ENCODE measurements at regions not wholly inside any gene's neighbourhood (a gene's known extent, or its start where the extent isn't known, plus 50 kb on each side); places are given as distances from the start of the nearest gene placed in this dataset.
"Not testable (repeated sequence)": the region's sequence is repeated elsewhere in the genome, so short reads cannot be mapped to it uniquely, and the experiment has no call there.

GRCh38 chr11:82194521-82194920 is 539.1 kb downstream of the FAM181B start:
- no peak for FAIRE-seq

- FAIRE-seq: no peak
These were observed 542.0 kb downstream of the FAM181B start for GRCh38 chr11:82191695-82192094.

GRCh38 chr11:82185925-82186324 is 547.7 kb downstream of the FAM181B start:
- FAIRE-seq: no peak

GRCh38 chr11:82184966-82185365 is 548.7 kb downstream of the FAM181B start:
- no peak for FAIRE-seq

DNA sequence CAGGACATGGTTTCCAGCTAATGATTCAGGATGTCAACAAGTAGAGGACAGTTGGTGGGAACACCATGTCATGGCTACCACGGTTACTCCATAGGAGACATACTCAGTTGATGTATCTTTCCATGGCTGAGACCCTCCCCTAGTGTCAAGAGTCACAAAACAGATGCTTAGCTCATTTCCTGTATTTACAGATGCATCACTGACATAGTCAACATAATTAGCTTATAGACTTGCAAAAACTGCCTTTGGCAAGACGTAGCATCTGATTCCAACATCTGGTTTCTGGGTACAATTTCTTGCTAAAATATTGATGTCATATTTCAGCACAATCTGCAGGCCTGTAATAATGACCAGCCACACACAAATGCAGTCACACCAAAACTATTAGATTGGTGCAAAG is 550.3 kb downstream of the FAM181B start:
- no peak for FAIRE-seq

- not testable (repeated sequence) for FAIRE-seq
These were observed 551.0 kb downstream of the FAM181B start for GRCh38 chr11:82182697-82183096.

DNA sequence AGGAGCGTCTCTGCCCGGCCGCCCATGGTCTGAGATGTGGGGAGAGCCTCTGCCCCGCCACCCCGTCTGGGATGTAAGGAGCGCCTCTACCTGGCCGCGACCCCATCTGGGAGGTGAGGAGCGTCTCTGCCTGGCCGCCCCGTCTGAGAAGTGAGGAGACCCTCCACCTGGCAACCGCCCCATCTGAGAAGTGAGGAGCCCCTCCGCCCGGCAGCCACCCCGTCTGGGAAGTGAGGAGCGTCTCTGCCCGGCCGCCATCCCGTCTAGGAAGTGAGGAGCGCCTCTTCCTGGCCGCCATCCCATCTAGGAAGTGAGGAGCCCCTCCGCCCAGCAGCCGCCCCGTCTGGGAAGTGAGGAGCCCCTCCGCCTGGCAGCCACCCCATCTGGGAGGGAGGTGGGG is 551.9 kb downstream of the FAM181B start:
- not testable (repeated sequence) for FAIRE-seq

GRCh38 chr11:82176945-82177344 is 556.7 kb downstream of the FAM181B start:
- FAIRE-seq: no peak

DNA sequence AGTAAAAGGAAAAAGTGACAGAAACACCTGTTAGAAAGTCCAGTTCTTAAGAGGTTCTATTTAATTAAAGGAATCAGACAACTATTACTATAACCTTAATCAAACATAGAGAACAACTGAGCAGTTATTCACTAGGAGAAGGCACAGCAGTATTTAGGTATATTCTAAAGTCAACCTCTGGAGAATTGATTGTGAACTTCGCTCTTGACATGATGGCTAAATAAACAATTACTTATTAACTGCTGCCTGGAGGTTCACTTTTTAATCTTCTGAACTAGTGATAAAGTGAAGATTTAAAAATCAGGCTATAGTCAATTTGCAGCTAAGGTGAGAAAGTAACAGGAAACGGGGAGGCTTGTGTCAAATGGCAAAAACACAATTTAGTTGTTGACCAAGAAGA is 557.3 kb downstream of the FAM181B start:
- no peak for FAIRE-seq

DNA sequence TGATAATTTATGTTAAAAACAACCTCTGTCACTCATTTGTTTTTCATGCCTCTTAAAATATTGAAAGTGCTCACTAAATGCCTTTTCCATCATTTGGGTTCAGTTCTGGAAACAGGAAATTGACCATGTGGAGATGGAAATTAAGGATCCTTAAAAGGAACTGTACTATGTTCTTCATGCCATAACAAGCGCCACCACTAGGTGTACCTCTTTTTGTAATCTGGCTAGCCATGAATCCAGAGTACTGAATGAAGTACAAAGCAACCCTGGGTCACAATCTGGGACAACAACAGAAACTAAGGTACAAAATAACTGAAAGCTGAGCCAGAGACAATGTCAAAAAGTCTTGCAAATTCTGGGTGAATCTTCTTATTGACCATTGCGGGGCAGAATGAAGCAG is 559.1 kb downstream of the FAM181B start:
- FAIRE-seq: no peak

DNA sequence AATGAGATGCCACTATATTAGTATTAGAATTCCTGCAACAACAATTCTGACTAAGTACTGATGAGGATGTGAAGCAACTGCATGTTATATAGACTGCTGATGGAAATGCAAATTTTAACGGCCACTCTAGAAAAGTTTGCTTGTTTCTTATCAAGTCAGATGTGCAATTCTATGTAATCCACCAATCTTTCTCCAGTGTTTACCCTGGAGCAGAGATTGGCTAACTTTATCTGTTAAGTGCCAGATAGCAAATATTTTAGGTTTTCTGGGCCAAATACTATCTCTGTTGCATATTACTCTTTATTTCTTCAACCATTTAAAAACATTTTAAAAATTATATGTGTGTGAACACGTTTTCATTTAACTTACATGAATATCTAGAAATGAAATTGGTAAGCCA is 586.9 kb downstream of the FAM181B start:
- FAIRE-seq: no peak

DNA sequence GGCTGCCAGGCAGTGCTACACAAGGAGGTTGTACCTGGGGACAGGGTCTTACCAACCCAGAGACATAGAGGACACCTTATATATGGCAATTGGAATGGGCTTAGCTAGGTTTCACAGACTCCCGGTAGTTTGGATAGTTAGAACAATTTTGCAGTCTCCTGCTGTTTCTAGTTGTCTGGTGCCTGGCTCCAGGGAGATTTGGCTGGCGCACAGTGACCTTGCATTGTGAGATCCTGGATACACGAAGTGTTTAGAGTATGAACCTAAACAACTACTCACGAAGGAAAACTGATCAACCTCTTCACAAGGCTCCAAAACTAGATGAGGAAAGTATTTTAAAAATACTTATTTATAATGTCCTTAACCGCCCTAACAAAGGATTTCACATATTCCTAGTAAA is 614.7 kb downstream of the FAM181B start:
- no peak for FAIRE-seq

DNA sequence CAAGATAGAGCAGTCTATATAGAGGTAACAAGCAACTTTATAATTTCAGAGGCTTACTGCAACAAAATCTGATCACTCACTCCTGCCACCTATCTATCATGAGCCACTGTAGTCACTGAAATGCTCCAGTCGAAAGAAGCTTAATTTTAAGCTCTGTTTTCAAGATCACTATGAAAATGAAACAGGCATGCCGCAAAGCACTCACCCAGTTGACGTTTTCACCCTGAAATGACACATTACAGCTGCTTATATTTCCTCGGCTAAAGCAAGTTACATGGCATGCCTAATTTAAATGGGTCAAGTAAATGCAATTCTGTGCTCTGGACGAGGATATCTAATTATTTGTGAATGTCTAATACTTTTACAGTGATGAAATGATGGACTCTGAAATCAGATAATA is 616.3 kb downstream of the FAM181B start:
- FAIRE-seq: no peak

DNA sequence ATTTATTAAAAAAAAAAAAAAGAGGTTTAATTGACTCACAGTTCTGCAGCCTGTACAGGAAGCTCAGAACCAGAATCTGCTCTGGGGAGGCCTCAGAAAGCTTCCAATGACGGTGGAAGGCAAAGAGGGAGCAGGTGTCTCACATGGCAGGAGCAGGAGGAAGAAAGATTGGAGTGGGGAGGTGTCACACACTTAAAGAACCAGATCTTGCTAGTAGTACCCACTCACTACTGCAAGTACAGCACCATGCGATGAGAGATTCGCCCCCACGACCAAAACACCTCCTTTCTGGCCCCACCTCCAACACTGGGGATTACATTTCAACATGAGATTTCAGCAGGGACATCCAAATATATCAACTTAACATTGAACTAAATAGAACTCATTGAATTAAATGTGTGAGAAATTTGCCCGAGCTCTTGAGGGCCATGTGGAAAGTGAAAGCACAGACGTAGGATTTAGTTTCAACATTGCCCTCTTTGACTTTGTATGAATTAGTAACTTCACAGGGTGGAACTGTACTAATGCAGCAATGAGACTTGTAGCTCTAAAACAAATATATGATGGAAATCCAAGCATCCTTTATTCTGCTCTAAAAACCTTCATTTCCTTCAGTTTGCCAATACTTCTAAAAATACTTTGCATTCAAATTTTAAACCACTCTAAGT is 628.2 kb downstream of the FAM181B start:
- no peak for FAIRE-seq

- FAIRE-seq: no peak
These were observed 640.8 kb downstream of the FAM181B start for GRCh38 chr11:82092904-82093303.

DNA sequence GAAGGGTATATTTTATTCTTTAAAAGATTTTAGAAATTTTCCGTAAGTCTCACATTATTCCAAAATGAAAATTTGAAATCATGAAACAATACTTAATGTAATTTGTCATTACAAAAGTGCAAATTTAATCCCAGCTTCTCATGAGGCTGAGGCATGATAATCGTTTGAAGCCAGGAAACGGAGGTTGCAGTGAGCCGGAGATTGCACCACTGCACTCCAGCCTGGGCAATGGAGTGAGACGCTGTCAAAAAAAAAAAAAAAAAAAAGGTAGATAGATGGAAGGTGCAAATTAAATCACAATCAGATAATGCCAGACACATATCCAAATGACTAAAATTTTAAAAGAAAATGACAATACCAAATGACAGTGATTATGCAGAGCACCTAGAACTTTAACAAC is 644.2 kb downstream of the FAM181B start:
- no peak for FAIRE-seq

GRCh38 chr11:82085493-82085892 is 648.2 kb downstream of the FAM181B start:
- FAIRE-seq: no peak

- FAIRE-seq: no peak
These were observed 650.7 kb downstream of the FAM181B start for GRCh38 chr11:82082976-82083375.

GRCh38 chr11:82080160-82080559 is 653.5 kb downstream of the FAM181B start:
- FAIRE-seq: no peak

- no peak for FAIRE-seq
These were observed 657.5 kb downstream of the FAM181B start for GRCh38 chr11:82076126-82076525.

DNA sequence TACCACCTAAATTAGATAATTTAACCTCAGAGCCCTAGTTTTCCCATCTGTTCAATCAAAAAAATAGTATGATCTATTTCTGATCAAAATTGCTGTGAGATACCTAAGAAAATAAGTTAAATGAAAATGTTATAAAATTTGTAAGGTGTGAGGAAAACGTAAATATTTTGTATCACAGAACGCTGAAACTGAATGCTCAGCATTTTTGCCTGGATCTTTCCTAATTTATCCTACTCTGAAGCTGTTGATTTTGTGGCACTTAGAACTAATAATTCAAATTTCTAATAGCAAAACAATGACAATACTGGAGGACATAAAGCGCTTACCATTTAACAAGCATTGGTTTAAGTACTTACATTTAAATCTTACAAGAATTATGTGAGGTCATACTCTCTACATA is 674.2 kb downstream of the FAM181B start:
- FAIRE-seq: no peak

DNA sequence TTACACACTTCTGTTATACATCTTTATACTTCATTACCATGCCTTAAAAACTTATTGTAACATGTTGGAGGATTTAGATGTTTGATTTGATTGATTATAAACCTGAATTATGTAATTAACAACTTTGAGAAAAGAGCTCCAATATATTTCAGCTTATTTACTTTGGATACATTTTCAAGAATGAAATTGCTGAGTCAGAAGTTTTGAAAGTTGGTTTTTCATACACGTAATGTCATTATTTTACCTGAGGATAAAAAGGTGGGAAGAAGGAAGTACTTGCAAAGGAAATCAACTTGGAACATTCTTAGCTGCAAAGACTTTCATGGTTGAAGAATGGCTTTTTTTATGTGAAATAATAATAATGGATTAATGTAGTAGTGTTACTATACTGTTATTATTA is 677.2 kb downstream of the FAM181B start:
- FAIRE-seq: no peak

GRCh38 chr11:82049199-82049598 is 684.5 kb downstream of the FAM181B start:
- no peak for FAIRE-seq

GRCh38 chr11:82047200-82047599 is 686.5 kb downstream of the FAM181B start:
- FAIRE-seq: no peak

DNA sequence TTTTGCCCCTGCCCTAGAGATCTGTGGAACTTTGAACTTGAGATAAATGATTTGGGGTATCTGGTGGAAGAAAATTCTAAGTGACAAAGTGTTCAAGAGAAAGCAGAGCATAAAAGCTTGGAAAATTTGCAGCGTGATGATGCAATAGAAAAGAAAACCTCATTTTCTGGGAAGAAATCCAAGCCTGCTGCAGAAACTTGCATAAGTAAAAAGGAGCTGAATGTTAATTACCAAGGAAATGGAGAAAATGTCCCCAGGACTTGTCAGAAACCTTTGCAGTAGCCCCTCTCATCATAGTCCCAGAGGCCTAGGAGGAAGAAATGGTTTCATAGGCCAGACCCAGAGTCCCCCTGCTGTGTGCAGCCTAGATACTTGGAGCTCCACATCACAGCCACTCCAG is 686.9 kb downstream of the FAM181B start:
- no peak for FAIRE-seq

Measured in TTC549 (cell line).